Parathyroid adenoma (tissue), 2 donors: ENCODE measurements at regions not wholly inside any gene's neighbourhood (a gene's known extent, or its start where the extent isn't known, plus 50 kb on each side); places are given as distances from the start of the nearest gene placed in this dataset.

Source experiments
- H2AFZ ChIP-seq: fragments of 300-600 bp; sonication (generic); one replicate; pipeline ENCODE4 v1.7.0; 2017; ENCODE audit warnings: antibody characterized with exemption, mild to moderate bottlenecking
- H3K27ac ChIP-seq: fragments of 300-600 bp; sonication (generic); one replicate; pipeline ENCODE4 v1.7.0; 2017
- H3K27me3 ChIP-seq: fragments of 300-600 bp; sonication (generic); one replicate; pipeline ENCODE4 v1.7.0; 2017; ENCODE audit warnings: low read length; ENCODE audit not compliant: control insufficient read depth, insufficient read depth
- H3K36me3 ChIP-seq: fragments of 300-600 bp; sonication (generic); one replicate; pipeline ENCODE4 v1.7.0; 2017; ENCODE audit warnings: low read length; ENCODE audit not compliant: control insufficient read depth, insufficient read depth
- H3K4me1 ChIP-seq: fragments of 300-600 bp; sonication (generic); one replicate; pipeline ENCODE4 v1.7.0; 2017; ENCODE audit warnings: control low read depth
- H3K4me2 ChIP-seq: fragments of 300-600 bp; sonication (generic); one replicate; pipeline ENCODE4 v1.7.0; 2017; ENCODE audit warnings: low read length
- H3K4me3 ChIP-seq: fragments of 300-600 bp; sonication (generic); one replicate; pipeline ENCODE4 v1.7.0; 2017; ENCODE audit warnings: low read depth, low read length
- H3K79me2 ChIP-seq: fragments of 300-600 bp; sonication (generic); one replicate; pipeline ENCODE4 v1.7.0; 2017; ENCODE audit warnings: control low read depth
- H3K9ac ChIP-seq: fragments of 300-600 bp; sonication (generic); one replicate; pipeline ENCODE4 v1.7.0; 2017; ENCODE audit warnings: mild to moderate bottlenecking
- H3K9me3 ChIP-seq: fragments of 300-600 bp; sonication (generic); one replicate; pipeline ENCODE4 v1.7.0; 2017; ENCODE audit warnings: low read length; ENCODE audit not compliant: control insufficient read depth
- CTCF ChIP-seq: fragments of 300-600 bp; sonication (generic); IDR thresholded peaks from one replicate; pipeline ENCODE4 v1.7.0; 2017; ENCODE audit warnings: antibody characterized with exemption, mild to moderate bottlenecking
- donor health status: primary hyperparathyroidism.

- Histone ChIP-seq H2AFZ (no peak overlapping the region), H3K36me3 (no peaks in the 10 kb centered on the region), H3K9me3 (no peaks in the 10 kb centered on the region), H3K9ac (no peak overlapping the region), H3K27ac (no peak overlapping the region), H3K79me2 (no peaks in the 10 kb centered on the region), H3K4me2 (no peak overlapping the region), H3K4me1 (no peaks in the 10 kb centered on the region), H3K27me3 (no peaks in the 10 kb centered on the region), H3K4me3 (no peak overlapping the region)
- no peak for TF ChIP-seq CTCF
Measured at GRCh38 chr2:122219504-122219903, 464.1 kb downstream of the TSN start.

GRCh38 chr2:122221665-122222064 is 466.2 kb downstream of the TSN start:
- Histone ChIP-seq H3K9me3 (no peaks in the 10 kb centered on the region), H3K27me3 (no peaks in the 10 kb centered on the region), H3K4me2 (no peak overlapping the region), H3K36me3 (no peaks in the 10 kb centered on the region), H3K9ac (no peak overlapping the region), H3K4me1 (no peaks in the 10 kb centered on the region), H2AFZ (no peak overlapping the region), H3K27ac (no peak overlapping the region), H3K4me3 (no peak overlapping the region), H3K79me2 (no peaks in the 10 kb centered on the region)
- TF ChIP-seq CTCF = no peak

GRCh38 chr2:122231296-122231695 is 475.8 kb downstream of the TSN start:
- no peaks in the 10 kb centered on the region for H3K9me3 ChIP-seq
- H3K79me2 ChIP-seq = no peaks in the 10 kb centered on the region
- H3K27me3 ChIP-seq = no peaks in the 10 kb centered on the region
- no peaks in the 10 kb centered on the region for H3K36me3 ChIP-seq
- no peak overlapping the region for H2AFZ ChIP-seq
- no peak overlapping the region for H3K27ac ChIP-seq
- H3K4me2 ChIP-seq = no peak overlapping the region
- no peak overlapping the region for H3K4me3 ChIP-seq
- no peak for TF ChIP-seq CTCF
- H3K4me1 ChIP-seq = peaks cover 4% of the 10 kb centered on the region
- no peak overlapping the region for H3K9ac ChIP-seq

- no peaks in the 10 kb centered on the region for H3K36me3 ChIP-seq
- H3K4me2 ChIP-seq = no peak overlapping the region
- no peak for TF ChIP-seq CTCF
- H2AFZ ChIP-seq = no peak overlapping the region
- H3K79me2 ChIP-seq = no peaks in the 10 kb centered on the region
- no peak overlapping the region for H3K27ac ChIP-seq
- H3K4me1 ChIP-seq = peaks cover 21% of the 10 kb centered on the region
- H3K4me3 ChIP-seq = no peak overlapping the region
- no peaks in the 10 kb centered on the region for H3K9me3 ChIP-seq
- no peak overlapping the region for H3K9ac ChIP-seq
- no peaks in the 10 kb centered on the region for H3K27me3 ChIP-seq
Measured at GRCh38 chr2:122233372-122233771, 477.9 kb downstream of the TSN start.

GRCh38 chr2:122236152-122236874 is 480.9 kb downstream of the TSN start:
- Histone ChIP-seq H3K4me1 (peaks cover 26% of the 10 kb centered on the region), H3K4me3 (no peak overlapping the region), H3K27me3 (no peaks in the 10 kb centered on the region), H3K9me3 (no peaks in the 10 kb centered on the region), H3K9ac (no peak overlapping the region), H3K79me2 (no peaks in the 10 kb centered on the region), H3K27ac (no peak overlapping the region), H3K4me2 (no peak overlapping the region), H2AFZ (no peak overlapping the region), H3K36me3 (no peaks in the 10 kb centered on the region)
- no peak for TF ChIP-seq CTCF
